Brain microvascular endothelial cell (primary cell): ENCODE measurements at regions not wholly inside any gene's neighbourhood (a gene's known extent, or its start where the extent isn't known, plus 50 kb on each side); places are given as distances from the start of the nearest gene placed in this dataset.

ENCODE experiments used
- DNase-seq: peaks from one replicate; pipeline ENCODE4 v3.0.0-alpha.2; 2020
- H3K27ac ChIP-seq: fragments of 250-450 bp; sonication (Bioruptor Pico); 2 replicates; pipeline ENCODE4 v1.5.1; 2020; ENCODE audit warnings: mild to moderate bottlenecking, moderate library complexity
- H3K27me3 ChIP-seq: fragments of 250-450 bp; sonication (Bioruptor Pico); replicated peaks from 2 replicates; pipeline ENCODE4 v1.5.1; 2020; ENCODE audit warnings: mild to moderate bottlenecking
- H3K36me3 ChIP-seq: fragments of 250-450 bp; sonication (Bioruptor Pico); replicated peaks from 2 replicates; pipeline ENCODE4 v1.5.1; 2020; ENCODE audit warnings: mild to moderate bottlenecking
- H3K4me3 ChIP-seq: 2 replicates; pipeline ENCODE4 v1.5.1; 2011; ENCODE audit warnings: low read depth, mild to moderate bottlenecking, control low read depth, low read length, moderate library complexity
- in situ Hi-C: cut with HindIII; loops from 2 replicates; pipeline ENCODE4 v1.10.0; 2017; ENCODE audit warnings: low sequenced_read_pairs, low pct_ligation_motif_present
- TF ChIP-seq, protein P1 (sequence below): IDR thresholded peaks from 2 replicates; pipeline ENCODE4 v1.5.1; 2011; ENCODE audit warnings: low read depth, mild to moderate bottlenecking, moderate library complexity, low read length, control low read depth, inconsistent platforms; ENCODE audit errors: missing control alignments

DNA sequence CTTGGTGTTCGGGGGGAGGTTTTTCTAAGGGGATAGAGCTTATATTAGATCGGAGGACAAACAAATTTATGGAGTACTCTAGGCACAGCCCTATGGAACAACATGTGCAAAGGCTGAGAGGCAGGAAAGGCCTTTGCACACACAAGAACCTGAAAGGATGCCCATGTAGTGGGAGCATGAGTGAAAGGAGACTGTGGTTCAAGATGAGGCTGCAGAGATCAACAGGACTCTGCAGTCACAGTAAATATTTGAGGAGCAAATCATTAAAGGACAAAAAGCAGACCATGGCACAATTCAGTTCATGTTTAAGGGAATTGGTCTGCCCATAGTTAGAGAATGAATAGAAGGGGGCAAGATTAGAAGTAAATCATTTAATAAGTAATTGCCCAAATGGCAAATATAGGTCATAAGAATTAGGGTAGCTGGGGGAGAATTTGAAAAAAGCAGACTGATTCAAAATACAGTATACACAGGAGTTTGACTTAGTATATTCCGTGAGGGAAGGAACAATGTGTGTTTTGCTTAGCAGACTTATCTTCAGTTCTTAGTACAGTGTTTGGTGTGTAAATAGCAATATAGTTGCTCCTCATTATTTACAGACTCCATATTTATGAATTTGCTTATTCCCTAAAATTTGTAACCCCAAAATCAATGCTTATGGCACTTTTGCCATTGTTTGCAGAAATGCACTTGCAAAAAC, 268.1 kb downstream of the SEC16B start:
- H3K4me3 ChIP-seq: no peak overlapping the region
- no peaks in the 10 kb centered on the region for H3K27me3 ChIP-seq
- no peaks in the 10 kb centered on the region for H3K36me3 ChIP-seq
- in situ Hi-C loops: no loop called here
- TF ChIP-seq, protein P1, sequence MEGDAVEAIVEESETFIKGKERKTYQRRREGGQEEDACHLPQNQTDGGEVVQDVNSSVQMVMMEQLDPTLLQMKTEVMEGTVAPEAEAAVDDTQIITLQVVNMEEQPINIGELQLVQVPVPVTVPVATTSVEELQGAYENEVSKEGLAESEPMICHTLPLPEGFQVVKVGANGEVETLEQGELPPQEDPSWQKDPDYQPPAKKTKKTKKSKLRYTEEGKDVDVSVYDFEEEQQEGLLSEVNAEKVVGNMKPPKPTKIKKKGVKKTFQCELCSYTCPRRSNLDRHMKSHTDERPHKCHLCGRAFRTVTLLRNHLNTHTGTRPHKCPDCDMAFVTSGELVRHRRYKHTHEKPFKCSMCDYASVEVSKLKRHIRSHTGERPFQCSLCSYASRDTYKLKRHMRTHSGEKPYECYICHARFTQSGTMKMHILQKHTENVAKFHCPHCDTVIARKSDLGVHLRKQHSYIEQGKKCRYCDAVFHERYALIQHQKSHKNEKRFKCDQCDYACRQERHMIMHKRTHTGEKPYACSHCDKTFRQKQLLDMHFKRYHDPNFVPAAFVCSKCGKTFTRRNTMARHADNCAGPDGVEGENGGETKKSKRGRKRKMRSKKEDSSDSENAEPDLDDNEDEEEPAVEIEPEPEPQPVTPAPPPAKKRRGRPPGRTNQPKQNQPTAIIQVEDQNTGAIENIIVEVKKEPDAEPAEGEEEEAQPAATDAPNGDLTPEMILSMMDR: no peak
- H3K27ac ChIP-seq: no peak overlapping the region
- no peak for DNase-seq

GRCh38 chr1:177700856-177701255, 269.0 kb downstream of the SEC16B start:
- TF ChIP-seq, protein P1: no peak
- no peak for DNase-seq
- Histone ChIP-seq H3K36me3 (no peaks in the 10 kb centered on the region), H3K27me3 (no peaks in the 10 kb centered on the region), H3K27ac (no peak overlapping the region), H3K4me3 (no peak overlapping the region)
- in situ Hi-C loops: no loop called here

- DNase-seq: no peak
- Histone ChIP-seq H3K4me3 (no peak overlapping the region), H3K36me3 (no peaks in the 10 kb centered on the region), H3K27me3 (no peaks in the 10 kb centered on the region), H3K27ac (no peak overlapping the region)
- TF ChIP-seq, protein P1: no peak
- in situ Hi-C loops: no loop called here
Measured at GRCh38 chr1:177690996-177691395, 278.9 kb downstream of the SEC16B start.

GRCh38 chr1:177687544-177687943, 282.3 kb downstream of the SEC16B start:
- no peaks in the 10 kb centered on the region for H3K36me3 ChIP-seq
- in situ Hi-C loops: no loop called here

DNA sequence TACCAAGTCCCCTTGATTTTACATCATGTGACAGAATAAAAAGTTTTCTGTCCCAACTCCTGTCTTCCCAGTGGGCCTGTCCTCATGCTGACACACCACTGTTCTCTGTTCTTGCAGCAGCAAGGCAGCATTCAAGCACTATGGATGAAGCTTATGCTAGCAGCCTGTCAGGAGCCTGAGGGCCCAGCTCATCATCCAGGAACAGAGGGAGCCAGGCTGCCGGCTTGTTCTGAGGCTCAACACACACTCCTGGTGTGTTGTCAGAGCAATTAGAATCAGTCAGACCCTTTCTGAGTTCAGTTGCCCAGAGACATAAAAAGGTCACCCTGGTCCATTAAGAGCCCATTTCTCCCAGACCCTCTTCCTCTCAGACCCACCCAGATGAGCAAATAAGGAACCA, 282.9 kb downstream of the SEC16B start:
- Histone ChIP-seq H3K27ac (no peak overlapping the region), H3K27me3 (no peaks in the 10 kb centered on the region), H3K36me3 (no peaks in the 10 kb centered on the region), H3K4me3 (no peak overlapping the region)
- no peak for DNase-seq
- TF ChIP-seq, protein P1: no peak
- in situ Hi-C loops: no loop called here

More at GRCh38 chr1:177687544-177687943, 282.3 kb downstream of the SEC16B start:
- Histone ChIP-seq H3K4me3 (no peak overlapping the region), H3K27ac (no peak overlapping the region), H3K27me3 (no peaks in the 10 kb centered on the region)
- TF ChIP-seq, protein P1: no peak
- DNase-seq: no peak

GRCh38 chr1:177669161-177669560, 300.7 kb downstream of the SEC16B start:
- H3K36me3 ChIP-seq: no peaks in the 10 kb centered on the region
- no peak for DNase-seq
- H3K4me3 ChIP-seq: no peak overlapping the region
- TF ChIP-seq, protein P1: no peak
- in situ Hi-C loops: no loop called here
- no peaks in the 10 kb centered on the region for H3K27me3 ChIP-seq
- H3K27ac ChIP-seq: no peak overlapping the region
